ENCODE measurements at regions not wholly inside any gene's neighbourhood (a gene's known extent, or its start where the extent isn't known, plus 50 kb on each side); places are given as distances from the start of the nearest gene placed in this dataset.

DNA sequence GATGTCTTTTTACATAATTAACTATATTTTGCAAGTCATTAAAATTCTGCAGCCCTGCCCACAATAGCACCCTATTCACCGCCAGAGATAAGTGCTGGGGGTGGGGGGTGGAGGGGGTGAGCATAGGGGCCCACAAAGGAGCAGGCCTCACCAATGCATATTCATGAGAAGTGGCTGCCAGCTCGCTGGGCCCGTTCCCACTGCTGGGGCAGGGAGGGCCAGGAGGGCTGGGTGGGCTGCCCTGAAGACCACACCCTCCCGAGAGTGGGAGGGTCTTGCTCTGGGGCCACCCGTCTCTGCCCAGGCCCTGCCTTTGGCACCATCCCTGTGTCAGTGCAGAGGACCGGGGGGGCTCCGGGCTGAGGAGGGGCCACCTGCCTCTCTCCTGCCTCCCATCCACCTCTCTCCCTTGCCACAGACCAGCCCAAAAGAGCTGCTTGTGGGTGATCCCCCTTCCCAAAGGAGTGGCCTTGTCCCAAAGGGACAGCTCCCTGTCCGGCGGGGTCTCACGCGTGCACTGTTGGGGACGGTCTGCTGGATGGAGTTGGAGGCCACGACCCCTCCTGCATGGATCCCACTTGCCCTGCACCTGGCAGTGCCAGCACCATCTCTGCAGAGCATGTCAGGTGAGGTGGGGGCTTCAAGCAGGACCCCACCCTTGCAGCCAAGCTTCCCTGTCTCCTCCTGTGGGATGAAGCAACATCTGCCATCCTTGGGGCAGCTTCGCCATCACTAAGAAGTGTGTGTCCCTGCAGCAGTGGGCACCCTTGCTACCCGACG lies 138.8 kb upstream of the GPC1 start:
- Histone ChIP-seq H3K27ac (ENCODE audit: low read depth, low read length) (no peak overlapping the region), H3K9me3 (ENCODE audit: control insufficient read depth in 5 of 5, low read length in 5 of 5) (no peaks in the 10 kb centered on the region), H3K9ac (ENCODE audit: low read length in 5 of 5) (no peak overlapping the region), H3K4me3 (ENCODE audit: low read depth in 1 of 5, low read length in 5 of 5) (no peak overlapping the region), H3K4me1 (ENCODE audit: control insufficient read depth in 5 of 5, insufficient read depth in 5 of 5, low read length in 5 of 5) (peaks cover 0 to 3% (median 0%) of the 10 kb centered on the region in 5 donors), H3K36me3 (ENCODE audit: control insufficient read depth in 5 of 5, insufficient read depth in 5 of 5, low read length in 5 of 5) (no peaks in the 10 kb centered on the region), H3K27me3 (ENCODE audit: control insufficient read depth in 5 of 5, insufficient read depth in 4 of 5, low read length in 5 of 5) (peaks cover 0 to 9% (median 4%) of the 10 kb centered on the region in 5 donors)

DNA sequence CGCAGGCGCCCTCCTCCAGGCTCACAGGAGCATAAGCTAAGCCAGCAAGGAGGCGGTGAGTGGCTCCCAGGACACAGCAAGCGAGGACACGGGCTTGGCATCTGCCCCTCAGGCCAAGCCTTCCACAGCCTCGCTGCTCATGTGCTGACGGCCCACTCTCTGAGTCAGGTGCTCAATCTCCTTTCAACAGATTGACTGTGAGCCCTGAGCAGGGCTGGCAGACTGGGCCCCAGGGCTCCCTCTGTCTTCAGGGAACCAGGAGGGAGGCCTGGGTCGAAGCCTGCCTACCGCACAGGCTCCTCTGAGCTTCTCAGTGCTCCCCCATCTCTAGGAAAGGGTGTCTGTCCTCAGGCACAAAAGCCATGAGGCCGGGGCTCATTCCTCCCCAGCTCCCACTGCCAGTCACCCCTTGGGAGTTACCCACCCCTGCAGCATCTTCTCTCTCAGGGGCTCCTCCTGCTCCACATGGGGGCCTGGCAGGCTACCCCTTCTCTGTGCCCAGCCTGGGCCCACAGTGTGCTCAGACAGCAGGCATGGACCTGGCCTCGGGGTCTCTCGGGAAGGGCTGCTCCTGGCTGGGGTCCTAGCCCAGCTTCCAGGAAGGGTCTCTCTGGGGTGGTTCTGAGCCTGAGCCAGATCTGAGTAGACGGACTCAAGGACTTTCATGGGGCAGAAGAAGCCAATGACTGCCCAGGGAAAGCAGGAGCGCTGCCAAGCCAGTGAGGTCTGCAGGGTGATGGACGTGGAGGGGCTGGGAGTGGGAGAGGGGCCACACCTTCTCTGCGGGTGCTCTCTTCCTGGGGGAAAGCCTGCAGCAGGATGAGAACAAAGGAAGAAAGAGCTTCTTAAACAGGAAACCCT lies 138.0 kb upstream of the GPC1 start:
- Histone ChIP-seq H3K4me3 (ENCODE audit: low read depth in 1 of 5, low read length in 5 of 5) (no peak overlapping the region), H3K36me3 (ENCODE audit: control insufficient read depth in 5 of 5, insufficient read depth in 5 of 5, low read length in 5 of 5) (no peaks in the 10 kb centered on the region), H3K4me1 (ENCODE audit: control insufficient read depth in 5 of 5, insufficient read depth in 5 of 5, low read length in 5 of 5) (peaks cover 0 to 3% (median 0%) of the 10 kb centered on the region in 5 donors), H3K9me3 (ENCODE audit: control insufficient read depth in 5 of 5, low read length in 5 of 5) (no peaks in the 10 kb centered on the region), H3K9ac (ENCODE audit: low read length in 5 of 5) (no peak overlapping the region), H3K27ac (ENCODE audit: low read depth, low read length) (no peak overlapping the region), H3K27me3 (ENCODE audit: control insufficient read depth in 5 of 5, insufficient read depth in 4 of 5, low read length in 5 of 5) (peaks cover 0 to 9% (median 7%) of the 10 kb centered on the region in 5 donors)

DNA sequence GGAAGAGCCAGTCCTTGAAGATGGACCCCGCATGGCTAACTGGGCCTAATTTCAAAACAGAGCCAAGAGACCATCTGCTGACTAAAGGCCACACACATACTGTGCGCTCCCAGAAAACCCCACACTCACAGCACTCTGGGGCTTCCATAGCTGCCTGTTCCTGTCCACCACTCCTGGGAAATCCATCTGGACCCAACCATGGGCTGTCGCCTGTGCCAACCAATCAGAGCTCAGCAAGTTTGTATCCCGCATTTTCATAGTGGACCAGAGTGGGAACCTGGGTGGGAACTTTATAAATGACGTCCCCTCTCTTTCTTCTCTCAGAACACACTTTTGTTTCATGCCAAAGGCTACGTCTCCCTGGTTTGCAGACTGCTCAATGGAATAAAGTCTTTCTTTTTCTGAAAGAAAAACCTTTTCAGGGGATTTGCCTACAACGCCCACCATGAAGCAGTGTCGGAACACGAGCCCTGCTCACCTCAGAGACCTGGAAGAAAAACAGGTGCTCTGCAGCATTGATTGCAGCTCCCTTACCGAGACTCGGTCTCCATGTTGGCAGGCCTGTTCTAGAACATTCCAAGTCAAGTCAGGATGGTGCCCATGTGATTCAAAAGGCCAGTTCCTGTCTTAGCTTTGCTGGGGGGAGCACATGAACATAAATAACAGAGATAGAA lies 137.2 kb upstream of the GPC1 start:
- Histone ChIP-seq H3K27me3 (ENCODE audit: control insufficient read depth in 5 of 5, insufficient read depth in 4 of 5, low read length in 5 of 5) (peaks cover 0 to 12% (median 6%) of the 10 kb centered on the region in 5 donors), H3K27ac (ENCODE audit: low read depth, low read length) (no peak overlapping the region), H3K9me3 (ENCODE audit: control insufficient read depth in 5 of 5, low read length in 5 of 5) (no peaks in the 10 kb centered on the region), H3K4me3 (ENCODE audit: low read depth in 1 of 5, low read length in 5 of 5) (no peak overlapping the region), H3K4me1 (ENCODE audit: control insufficient read depth in 5 of 5, insufficient read depth in 5 of 5, low read length in 5 of 5) (peaks cover 0 to 3% (median 0%) of the 10 kb centered on the region in 5 donors), H3K36me3 (ENCODE audit: control insufficient read depth in 5 of 5, insufficient read depth in 5 of 5, low read length in 5 of 5) (no peaks in the 10 kb centered on the region), H3K9ac (ENCODE audit: low read length in 5 of 5) (no peak overlapping the region)

DNA sequence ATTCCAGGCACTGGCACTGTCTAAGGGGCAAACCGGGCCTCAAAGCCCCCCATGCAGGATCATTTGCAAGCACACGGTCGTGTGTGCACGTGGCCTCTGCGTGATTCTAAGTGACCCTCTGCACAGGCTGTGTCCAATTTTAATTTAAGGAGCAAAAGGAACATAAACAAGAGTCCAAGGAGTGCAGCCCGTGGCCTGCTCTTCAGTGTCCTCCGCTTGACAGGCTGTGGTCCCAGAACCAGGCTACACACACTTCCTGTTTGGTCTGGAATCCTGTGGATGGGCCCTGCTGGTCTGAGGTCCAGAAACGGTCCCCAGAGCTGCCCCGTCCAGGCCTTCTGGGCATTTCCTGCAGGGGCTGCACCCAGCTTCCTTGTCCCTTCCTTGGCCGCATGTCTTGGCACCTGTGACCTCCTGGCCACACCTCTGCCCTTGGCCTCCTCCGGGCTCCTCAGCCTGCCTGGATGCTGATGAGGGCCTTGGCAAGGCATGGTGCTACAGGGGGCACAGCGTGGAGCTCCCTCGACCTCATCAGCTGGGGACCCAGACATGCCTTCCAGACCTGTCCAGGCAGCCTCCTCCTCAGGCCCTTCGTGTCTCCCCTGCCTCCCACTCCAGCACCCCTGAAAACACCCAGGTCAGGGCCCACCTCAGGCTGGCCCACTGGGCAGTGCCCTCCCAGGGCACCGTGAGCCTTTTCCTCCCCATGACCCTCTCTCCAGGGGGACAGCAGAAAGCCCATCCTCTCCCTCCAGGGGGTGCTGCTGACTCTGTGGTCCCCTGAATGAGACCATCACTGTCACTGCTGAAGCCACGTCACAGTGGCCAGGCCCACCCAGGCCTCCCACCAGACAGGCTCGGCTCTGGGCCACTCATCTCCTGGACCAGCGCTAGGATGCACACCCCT lies 136.4 kb upstream of the GPC1 start:
- Histone ChIP-seq H3K27ac (ENCODE audit: low read depth, low read length) (no peak overlapping the region), H3K9me3 (ENCODE audit: control insufficient read depth in 5 of 5, low read length in 5 of 5) (no peaks in the 10 kb centered on the region), H3K4me3 (ENCODE audit: low read depth in 1 of 5, low read length in 5 of 5) (no peak overlapping the region), H3K27me3 (ENCODE audit: control insufficient read depth in 5 of 5, insufficient read depth in 4 of 5, low read length in 5 of 5) (peaks cover 3 to 15% (median 9%) of the 10 kb centered on the region in 5 donors), H3K4me1 (ENCODE audit: control insufficient read depth in 5 of 5, insufficient read depth in 5 of 5, low read length in 5 of 5) (peaks cover 0 to 3% (median 0%) of the 10 kb centered on the region in 5 donors), H3K36me3 (ENCODE audit: control insufficient read depth in 5 of 5, insufficient read depth in 5 of 5, low read length in 5 of 5) (no peaks in the 10 kb centered on the region), H3K9ac (ENCODE audit: low read length in 5 of 5) (no peak overlapping the region)

- Histone ChIP-seq H3K27ac (ENCODE audit: low read depth, low read length) (no peak overlapping the region), H3K36me3 (ENCODE audit: control insufficient read depth in 5 of 5, insufficient read depth in 5 of 5, low read length in 5 of 5) (no peaks in the 10 kb centered on the region), H3K9ac (ENCODE audit: low read length in 5 of 5) (no peak overlapping the region), H3K4me1 (ENCODE audit: control insufficient read depth in 5 of 5, insufficient read depth in 5 of 5, low read length in 5 of 5) (peaks cover 0 to 3% (median 0%) of the 10 kb centered on the region in 5 donors), H3K27me3 (ENCODE audit: control insufficient read depth in 5 of 5, insufficient read depth in 4 of 5, low read length in 5 of 5) (peaks cover 4 to 18% (median 10%) of the 10 kb centered on the region in 5 donors), H3K9me3 (ENCODE audit: control insufficient read depth in 5 of 5, low read length in 5 of 5) (no peaks in the 10 kb centered on the region), H3K4me3 (ENCODE audit: low read depth in 1 of 5, low read length in 5 of 5) (no peak overlapping the region)
Measured at GRCh38 chr2:240299710-240300068, 135.8 kb upstream of the GPC1 start.

- H3K4me1 ChIP-seq (ENCODE audit: control insufficient read depth in 5 of 5, insufficient read depth in 5 of 5, low read length in 5 of 5): peaks cover 0 to 3% (median 0%) of the 10 kb centered on the region in 5 donors
- no peak overlapping the region for H3K27ac ChIP-seq (ENCODE audit: low read depth, low read length)
- no peak overlapping the region for H3K9ac ChIP-seq (ENCODE audit: low read length in 5 of 5)
- peaks cover 4 to 21% (median 10%) of the 10 kb centered on the region in 5 donors for H3K27me3 ChIP-seq (ENCODE audit: control insufficient read depth in 5 of 5, insufficient read depth in 4 of 5, low read length in 5 of 5)
- H3K36me3 ChIP-seq (ENCODE audit: control insufficient read depth in 5 of 5, insufficient read depth in 5 of 5, low read length in 5 of 5): no peaks in the 10 kb centered on the region
- H3K4me3 ChIP-seq (ENCODE audit: low read depth in 1 of 5, low read length in 5 of 5): no peak overlapping the region
- no peaks in the 10 kb centered on the region for H3K9me3 ChIP-seq (ENCODE audit: control insufficient read depth in 5 of 5, low read length in 5 of 5)
Measured at GRCh38 chr2:240300261-240300821, 135.1 kb upstream of the GPC1 start.

GRCh38 chr2:240300840-240301239 lies 134.6 kb upstream of the GPC1 start:
- H3K4me3 ChIP-seq (ENCODE audit: low read depth in 1 of 5, low read length in 5 of 5): no peak overlapping the region
- no peaks in the 10 kb centered on the region for H3K36me3 ChIP-seq (ENCODE audit: control insufficient read depth in 5 of 5, insufficient read depth in 5 of 5, low read length in 5 of 5)
- H3K27me3 ChIP-seq (ENCODE audit: control insufficient read depth in 5 of 5, insufficient read depth in 4 of 5, low read length in 5 of 5): peaks cover 4 to 21% (median 10%) of the 10 kb centered on the region in 5 donors
- H3K9ac ChIP-seq (ENCODE audit: low read length in 5 of 5): no peak overlapping the region
- no peak overlapping the region for H3K27ac ChIP-seq (ENCODE audit: low read depth, low read length)
- H3K4me1 ChIP-seq (ENCODE audit: control insufficient read depth in 5 of 5, insufficient read depth in 5 of 5, low read length in 5 of 5): no peaks in the 10 kb centered on the region
- H3K9me3 ChIP-seq (ENCODE audit: control insufficient read depth in 5 of 5, low read length in 5 of 5): no peaks in the 10 kb centered on the region

GRCh38 chr2:240301256-240301795 lies 134.1 kb upstream of the GPC1 start:
- H3K4me1 ChIP-seq (ENCODE audit: control insufficient read depth in 5 of 5, insufficient read depth in 5 of 5, low read length in 5 of 5): no peaks in the 10 kb centered on the region
- peaks cover 4 to 21% (median 10%) of the 10 kb centered on the region in 5 donors for H3K27me3 ChIP-seq (ENCODE audit: control insufficient read depth in 5 of 5, insufficient read depth in 4 of 5, low read length in 5 of 5)
- H3K9me3 ChIP-seq (ENCODE audit: control insufficient read depth in 5 of 5, low read length in 5 of 5): no peaks in the 10 kb centered on the region
- H3K36me3 ChIP-seq (ENCODE audit: control insufficient read depth in 5 of 5, insufficient read depth in 5 of 5, low read length in 5 of 5): no peaks in the 10 kb centered on the region
- H3K27ac ChIP-seq (ENCODE audit: low read depth, low read length): no peak overlapping the region
- H3K4me3 ChIP-seq (ENCODE audit: low read depth in 1 of 5, low read length in 5 of 5): no peak overlapping the region
- no peak overlapping the region for H3K9ac ChIP-seq (ENCODE audit: low read length in 5 of 5)

DNA sequence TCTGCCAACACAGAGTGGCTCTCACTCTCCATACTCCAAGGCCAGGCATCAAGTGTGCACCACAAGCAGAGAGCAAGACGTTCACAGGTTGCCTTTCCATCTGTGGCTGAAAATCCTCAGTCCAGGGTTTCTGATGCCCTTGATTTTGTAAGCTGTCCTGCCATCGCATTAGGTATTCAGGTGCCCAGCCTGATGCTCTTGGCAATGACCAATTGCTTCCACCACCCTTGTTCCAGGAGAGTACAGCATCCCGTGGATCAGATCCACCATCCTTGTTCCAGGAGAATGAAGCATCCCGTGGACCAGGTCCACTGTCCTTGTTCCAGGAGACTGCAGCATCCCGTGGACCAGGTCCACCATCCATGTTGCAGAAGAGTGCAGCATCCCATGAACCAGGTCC lies 133.4 kb upstream of the GPC1 start:
- H3K9ac ChIP-seq (ENCODE audit: low read length in 5 of 5): no peak overlapping the region
- peaks cover 4 to 18% (median 10%) of the 10 kb centered on the region in 5 donors for H3K27me3 ChIP-seq (ENCODE audit: control insufficient read depth in 5 of 5, insufficient read depth in 4 of 5, low read length in 5 of 5)
- H3K4me3 ChIP-seq (ENCODE audit: low read depth in 1 of 5, low read length in 5 of 5): no peak overlapping the region
- H3K27ac ChIP-seq (ENCODE audit: low read depth, low read length): no peak overlapping the region
- H3K36me3 ChIP-seq (ENCODE audit: control insufficient read depth in 5 of 5, insufficient read depth in 5 of 5, low read length in 5 of 5): no peaks in the 10 kb centered on the region
- no peaks in the 10 kb centered on the region for H3K4me1 ChIP-seq (ENCODE audit: control insufficient read depth in 5 of 5, insufficient read depth in 5 of 5, low read length in 5 of 5)
- no peaks in the 10 kb centered on the region for H3K9me3 ChIP-seq (ENCODE audit: control insufficient read depth in 5 of 5, low read length in 5 of 5)

Data from subcutaneous abdominal adipose tissue (tissue), 5 donors.